ENCODE measurements at regions not wholly inside any gene's neighbourhood (a gene's known extent, or its start where the extent isn't known, plus 50 kb on each side); places are given as distances from the start of the nearest gene placed in this dataset.

DNA sequence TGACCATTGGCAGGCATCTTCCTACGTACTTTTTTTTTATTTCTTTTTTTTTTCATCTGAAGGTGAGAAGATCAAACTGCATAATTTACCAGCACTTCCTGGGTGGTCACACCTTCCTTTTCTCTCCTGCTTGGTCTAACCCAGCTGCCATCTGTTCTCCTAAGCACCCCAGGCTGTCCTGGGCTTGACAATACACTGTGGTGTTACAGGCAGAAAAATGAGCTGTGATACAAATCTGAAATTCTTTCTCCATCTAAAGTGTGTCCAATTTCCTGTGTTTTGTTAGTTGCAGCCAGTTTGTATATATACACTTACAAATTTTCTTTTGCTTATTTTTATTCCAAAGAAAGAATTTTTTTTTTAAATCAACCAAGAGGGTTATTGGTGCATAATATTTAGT lies 786.0 kb upstream of the ZEB2 start:
- POLR2A ChIA-PET, result no interaction called here
- no TSS peak for BruUV-seq (replicated peaks)
- Histone ChIP-seq H3K4me3 (replicated peaks in 1 of 2; ENCODE audit: low read depth in 1 of 2, low read length in 2 of 2) (no peak overlapping the region), H3K9ac (ENCODE audit: low read length) (no peak overlapping the region), H3K4me2 (ENCODE audit: low read length) (no peak overlapping the region), H2AFZ (ENCODE audit: low read depth, low read length, poor library complexity, severe bottlenecking) (no peak overlapping the region), H3K9me2 (ENCODE audit: insufficient read depth) (no peaks in the 10 kb centered on the region; the same call in 1 of the 2 replicates), H4K20me1 (ENCODE audit: insufficient read depth) (no peaks in the 10 kb centered on the region), H3K79me2 (ENCODE audit: insufficient read depth, low read length) (no peaks in the 10 kb centered on the region), H3K27ac (ENCODE audit: low read depth, low read length) (no peak overlapping the region), H3K4me1 (ENCODE audit: control insufficient read depth in 1 of 2, insufficient read depth in 2 of 2, low read length in 2 of 2) (no peaks in the 10 kb centered on the region), H3K9me3 (ENCODE audit: control insufficient read depth in 1 of 2, insufficient read depth in 1 of 2, low read depth in 1 of 2, low read length in 2 of 2) (no peaks in the 10 kb centered on the region), H3K36me3 (ENCODE audit: control insufficient read depth in 1 of 2, insufficient read depth in 2 of 2, low read length in 2 of 2) (no peaks in the 10 kb centered on the region), H3K27me3 (ENCODE audit: insufficient read depth, low read length) (no peaks in the 10 kb centered on the region)
- RAD21 ChIA-PET (ENCODE audit: low non-redundant PET in 1 of 2, low total read pairs in 2 of 2, uncharacterized antibody in 2 of 2, unreplicated experiment in 2 of 2), result interaction anchor here in 1 of 2 experiments (0.7 kb wide), 1 partner anchor 859 kb away, joined by 4 read pairs; no protein-coding TSS in a partner anchor
- DNase-seq (ENCODE audit: low read depth, low spot score) (no peak), ATAC-seq (no peak)
- TF ChIP-seq CBX3 (IDR thresholded peaks at IDR 0.05; ENCODE audit: low read depth), result no peak
- TF ChIP-seq TCF7L2 (IDR thresholded peaks at IDR 0.05; ENCODE audit: borderline replicate concordance, extremely low read depth, insufficient read depth, insufficient read length), result no peak
- no peak for TF ChIP-seq SIN3A (IDR thresholded peaks at IDR 0.05; ENCODE audit: low read depth)
- CTCF ChIA-PET, result no interaction called here
- intact Hi-C loops (cut with micrococcal nuclease), result no loop called here

DNA sequence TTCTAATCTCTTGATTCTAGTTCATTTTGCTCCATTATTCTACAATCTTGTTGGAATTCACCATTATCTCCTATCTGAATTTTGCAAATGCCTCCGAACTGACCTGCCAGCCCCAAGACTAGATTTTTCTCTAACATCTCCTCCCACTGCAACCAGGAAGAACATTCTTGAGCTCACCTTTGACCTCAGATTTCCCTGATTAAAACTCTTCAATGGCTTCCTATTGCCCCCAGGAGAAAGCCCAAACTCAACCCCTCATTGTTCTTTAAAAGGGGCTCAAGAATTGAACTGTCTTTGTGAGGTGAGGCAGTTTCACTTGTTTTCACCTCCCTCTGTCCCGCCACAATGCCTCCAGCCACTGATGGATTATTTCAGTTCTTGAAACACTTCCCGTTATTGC lies 784.6 kb upstream of the ZEB2 start:
- no peaks in the 10 kb centered on the region for H3K9me3 ChIP-seq (ENCODE audit: control insufficient read depth in 1 of 2, insufficient read depth in 1 of 2, low read depth in 1 of 2, low read length in 2 of 2)
- RAD21 ChIA-PET (ENCODE audit: low non-redundant PET in 1 of 2, low total read pairs in 2 of 2, uncharacterized antibody in 2 of 2, unreplicated experiment in 2 of 2), result no interaction called here
- POLR2A ChIA-PET, result no interaction called here
- H4K20me1 ChIP-seq (ENCODE audit: insufficient read depth), result no peaks in the 10 kb centered on the region
- no peaks in the 10 kb centered on the region for H3K79me2 ChIP-seq (ENCODE audit: insufficient read depth, low read length)
- no peaks in the 10 kb centered on the region for H3K36me3 ChIP-seq (ENCODE audit: control insufficient read depth in 1 of 2, insufficient read depth in 2 of 2, low read length in 2 of 2)
- no peak overlapping the region for H3K9ac ChIP-seq (ENCODE audit: low read length)
- no peaks in the 10 kb centered on the region for H3K4me1 ChIP-seq (ENCODE audit: control insufficient read depth in 1 of 2, insufficient read depth in 2 of 2, low read length in 2 of 2)
- no peak overlapping the region for H3K27ac ChIP-seq (ENCODE audit: low read depth, low read length)
- BruUV-seq (replicated peaks), result no TSS peak
- no peaks in the 10 kb centered on the region; the same call in 1 of the 2 replicates for H3K9me2 ChIP-seq (ENCODE audit: insufficient read depth)
- TF ChIP-seq, protein P1, sequence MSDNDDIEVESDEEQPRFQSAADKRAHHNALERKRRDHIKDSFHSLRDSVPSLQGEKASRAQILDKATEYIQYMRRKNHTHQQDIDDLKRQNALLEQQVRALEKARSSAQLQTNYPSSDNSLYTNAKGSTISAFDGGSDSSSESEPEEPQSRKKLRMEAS (IDR thresholded peaks at IDR 0.05), result no peak
- TF ChIP-seq, protein P2, sequence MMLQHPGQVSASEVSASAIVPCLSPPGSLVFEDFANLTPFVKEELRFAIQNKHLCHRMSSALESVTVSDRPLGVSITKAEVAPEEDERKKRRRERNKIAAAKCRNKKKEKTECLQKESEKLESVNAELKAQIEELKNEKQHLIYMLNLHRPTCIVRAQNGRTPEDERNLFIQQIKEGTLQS (IDR thresholded peaks at IDR 0.05), result no peak
- TF ChIP-seq RAD21 (IDR thresholded peaks at IDR 0.05; ENCODE audit: low read depth) (no peak), EZH2phosphoT487 (IDR thresholded peaks at IDR 0.05; ENCODE audit: borderline replicate concordance) (no peak), POLR2A (IDR thresholded peaks at IDR 0.05; ENCODE audit: borderline replicate concordance, extremely low read depth, insufficient read depth, insufficient read length) (no peak), ZFX (IDR thresholded peaks at IDR 0.05) (no peak)
- intact Hi-C loops (cut with micrococcal nuclease), result no loop called here
- no peak overlapping the region for H3K4me2 ChIP-seq (ENCODE audit: low read length)
- no peak for ATAC-seq
- H3K27me3 ChIP-seq (ENCODE audit: insufficient read depth, low read length), result no peaks in the 10 kb centered on the region
- no peak overlapping the region for H3K4me3 ChIP-seq (replicated peaks in 1 of 2; ENCODE audit: low read depth in 1 of 2, low read length in 2 of 2)
- no peak overlapping the region for H2AFZ ChIP-seq (ENCODE audit: low read depth, low read length, poor library complexity, severe bottlenecking)
- no peak for DNase-seq (ENCODE audit: low read depth, low spot score)
- CTCF ChIA-PET, result no interaction called here
